Activated effector memory CD4-positive, alpha-beta T cell treated with anti-CD3 and anti-CD28 coated beads, Interleukin-2, amount 50 U/mL, for 16 hours (primary cell): ENCODE measurements at regions not wholly inside any gene's neighbourhood (a gene's known extent, or its start where the extent isn't known, plus 50 kb on each side); places are given as distances from the start of the nearest gene placed in this dataset.
"Not testable (repeated sequence)": the region's sequence is repeated elsewhere in the genome, so short reads cannot be mapped to it uniquely, and the experiment has no call there.

ENCODE experiments used
- DNase-seq: peaks from one replicate; pipeline ENCODE4 v3.0.0-alpha.2; 2020

GRCh38 chr17:68097161-68097805 lies 61.7 kb downstream of the KPNA2 start:
- peak; percentile 14 for DNase-seq

DNA sequence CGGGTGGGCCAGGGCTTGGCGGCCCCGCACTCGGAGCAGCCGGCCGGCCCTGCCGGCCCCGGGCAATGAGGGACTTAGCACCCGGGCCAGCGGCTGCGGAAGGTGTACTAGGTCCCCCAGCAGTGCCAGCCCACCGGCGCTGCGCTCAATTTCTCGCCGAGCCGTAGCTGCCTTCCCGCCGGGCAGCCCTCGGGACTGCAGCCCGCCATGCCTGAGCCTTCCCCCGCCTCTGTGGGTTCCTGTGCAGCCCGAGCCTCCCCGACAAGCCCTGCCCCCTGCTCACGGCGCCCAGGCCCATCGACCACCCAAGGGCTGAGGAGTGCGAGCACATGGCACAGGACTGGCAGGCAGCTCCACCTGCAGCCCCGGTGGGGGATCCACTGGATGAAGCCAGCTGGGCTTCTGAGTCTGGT lies 63.8 kb downstream of the KPNA2 start:
- peak; percentile 30 for DNase-seq

DNA sequence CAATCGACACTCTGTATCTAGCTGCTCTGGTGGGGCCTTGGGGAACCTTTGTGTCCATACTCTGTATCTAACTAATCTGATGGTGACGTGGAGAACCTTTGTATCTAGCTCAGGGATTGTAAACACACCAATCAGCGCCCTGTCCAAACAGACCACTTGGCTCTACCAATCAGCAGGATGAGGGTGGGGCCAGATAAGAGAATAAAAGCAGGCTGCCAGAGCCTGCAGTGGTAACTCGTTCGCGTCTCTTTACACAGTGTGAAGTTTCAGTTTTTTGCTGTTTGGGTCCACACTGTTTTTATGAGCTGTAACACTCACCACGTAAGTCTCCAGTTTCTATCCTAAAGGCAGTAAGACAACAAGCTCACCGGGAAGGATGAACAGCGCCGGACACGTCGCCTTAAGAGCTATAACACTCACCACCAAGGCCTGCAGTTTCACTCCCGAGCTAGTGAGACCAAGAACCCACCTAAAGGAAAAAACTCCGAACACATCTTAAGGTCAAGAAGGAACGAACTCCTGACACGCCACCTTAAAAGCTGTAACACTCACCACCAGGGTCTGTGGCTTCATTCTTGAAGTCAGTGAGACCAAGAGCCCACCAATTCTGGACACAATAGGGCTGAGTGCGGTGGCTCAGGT lies 64.6 kb downstream of the KPNA2 start:
- no peak for DNase-seq

DNA sequence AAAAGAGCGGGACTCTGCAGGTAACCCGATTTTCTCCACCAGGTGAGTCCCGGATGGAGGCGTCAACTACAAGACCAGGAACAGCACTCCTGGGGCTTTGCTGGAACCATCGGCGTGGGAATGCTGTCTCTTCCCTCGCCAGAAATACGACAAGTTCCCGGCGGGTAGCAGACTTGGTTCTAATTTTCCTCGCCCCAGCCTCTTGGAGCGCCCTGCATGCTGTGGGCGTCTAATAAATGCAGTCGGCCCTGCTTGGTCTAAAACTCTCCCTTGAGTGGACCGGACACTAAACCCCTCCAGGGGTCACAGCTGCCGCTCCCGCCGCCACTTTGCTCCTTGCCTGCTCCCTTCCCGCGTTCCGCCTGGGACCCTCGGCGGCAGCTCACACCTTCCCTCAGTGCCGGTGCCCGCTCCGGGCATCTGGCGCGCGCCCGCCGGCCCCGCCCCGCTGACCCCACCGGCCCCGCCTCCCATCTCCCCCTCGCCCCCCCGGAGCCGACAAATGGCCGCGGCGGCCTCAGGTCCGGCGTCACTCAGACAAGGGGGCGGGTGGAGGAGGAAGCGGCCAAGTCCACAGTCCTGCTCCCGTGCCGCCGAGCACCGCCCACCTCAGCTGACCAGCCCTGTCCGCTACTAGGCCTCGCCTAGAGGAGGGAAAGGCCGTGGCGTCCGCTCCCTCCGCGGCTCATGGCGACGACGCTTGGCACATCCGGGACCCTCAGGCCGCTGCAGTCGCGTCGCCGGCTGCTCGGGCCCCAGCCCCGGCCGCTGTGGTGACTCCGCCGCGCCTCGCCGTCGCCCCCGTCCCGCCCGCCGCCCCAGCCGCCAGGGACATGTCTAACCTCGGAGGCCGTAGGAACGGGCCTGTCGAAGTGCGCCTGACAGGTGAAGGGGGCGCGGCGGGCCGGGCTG lies 65.8 kb downstream of the KPNA2 start:
- peak; percentile 90 for DNase-seq

DNA sequence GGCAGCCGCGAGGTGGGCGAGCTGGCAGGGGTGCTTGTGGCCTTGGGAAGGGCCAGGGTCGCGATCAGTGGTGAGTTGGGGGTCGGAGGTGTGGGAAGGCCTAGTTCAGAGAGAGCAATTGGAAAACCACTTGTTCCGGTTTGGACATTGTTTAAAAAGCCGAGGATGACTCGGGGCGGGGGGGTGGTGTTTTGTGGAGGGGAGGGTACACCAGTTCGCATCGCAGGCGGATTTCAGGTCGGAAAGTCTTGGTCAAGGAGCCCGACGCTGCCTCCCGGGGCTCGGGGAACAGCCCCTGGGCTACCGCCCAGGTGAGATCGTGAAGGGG lies 66.4 kb downstream of the KPNA2 start:
- DNase-seq = no peak

GRCh38 chr17:68102318-68102758 lies 66.8 kb downstream of the KPNA2 start:
- peak; percentile 72 for DNase-seq

- DNase-seq = no peak
These were observed 67.6 kb downstream of the KPNA2 start for GRCh38 chr17:68103148-68103547.

DNA sequence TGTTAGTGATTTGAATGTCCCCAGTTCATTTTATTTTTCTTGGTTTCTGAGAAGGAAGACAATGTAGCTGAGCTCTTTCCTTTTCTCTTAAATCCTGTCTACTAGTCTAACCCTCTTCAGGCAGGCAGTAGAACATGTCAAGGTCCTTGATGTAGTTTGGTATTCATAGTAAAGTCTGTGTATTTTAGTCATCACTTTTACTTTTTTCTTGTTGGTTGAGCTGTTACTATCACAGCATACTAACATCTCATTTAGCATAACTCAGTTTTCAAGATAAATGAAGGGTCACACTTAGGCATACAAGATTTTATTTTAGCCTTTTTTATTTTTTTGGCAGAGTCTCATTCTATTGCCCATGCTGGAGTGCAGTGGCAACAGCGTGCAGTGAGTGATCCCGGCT lies 70.5 kb downstream of the KPNA2 start:
- DNase-seq = no peak

- DNase-seq = no peak
These were observed 71.8 kb downstream of the KPNA2 start for GRCh38 chr17:68107373-68107772.

DNA sequence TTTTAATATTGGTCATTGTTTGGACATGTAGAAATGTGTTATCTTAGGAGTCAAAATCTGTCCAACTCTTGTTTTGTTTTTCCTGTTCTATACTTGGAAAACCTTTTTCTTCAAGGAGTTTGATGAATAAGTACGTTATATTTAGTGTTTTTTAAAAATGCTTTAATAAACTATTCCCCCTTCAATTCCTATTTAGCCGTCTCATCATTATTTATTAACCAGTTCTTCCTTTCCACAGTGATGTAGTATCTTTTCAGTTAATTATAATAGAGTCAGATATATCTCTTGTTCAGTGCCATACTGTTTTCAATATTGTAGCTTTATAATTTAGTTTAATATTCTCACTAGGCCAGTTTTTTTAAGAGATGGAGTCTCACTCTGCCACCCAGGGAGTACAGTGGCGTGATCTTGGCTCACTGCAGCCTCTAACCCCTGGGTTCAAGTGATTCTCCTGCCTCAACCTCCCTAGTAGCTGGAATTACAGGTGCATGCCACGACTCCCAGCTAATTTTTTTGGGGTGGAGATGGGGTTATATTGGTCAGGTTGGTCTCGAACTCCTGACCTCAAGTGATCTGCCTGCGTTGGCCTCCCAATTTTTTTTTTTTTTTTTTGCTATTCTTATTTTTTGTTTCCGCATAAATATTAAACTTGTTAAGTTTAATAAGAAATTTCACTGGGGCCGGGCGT lies 72.9 kb downstream of the KPNA2 start:
- DNase-seq = no peak

DNA sequence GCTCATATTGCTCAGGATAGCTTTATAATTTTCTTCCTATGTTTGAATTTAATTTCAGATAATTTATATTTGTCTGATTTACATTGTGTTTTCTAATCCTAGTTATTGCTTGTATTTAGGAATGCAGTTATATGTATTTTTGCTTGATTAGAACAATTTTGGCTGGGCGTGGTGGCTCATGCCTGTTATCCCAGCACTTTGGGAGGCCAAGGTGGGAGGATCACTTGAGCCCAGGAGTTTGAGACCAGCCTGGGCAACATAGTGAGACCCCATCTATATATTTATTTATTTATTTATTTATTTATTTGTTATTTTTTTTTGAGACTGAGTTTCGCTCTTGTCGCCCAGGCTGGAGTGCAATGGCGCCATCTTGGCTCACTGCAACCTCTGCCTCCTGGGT lies 73.9 kb downstream of the KPNA2 start:
- not testable (repeated sequence) for DNase-seq

- DNase-seq = not testable (repeated sequence)
These were observed 80.7 kb downstream of the KPNA2 start for GRCh38 chr17:68116211-68116610.

GRCh38 chr17:68122587-68122986 lies 87.1 kb downstream of the KPNA2 start:
- no peak for DNase-seq

DNA sequence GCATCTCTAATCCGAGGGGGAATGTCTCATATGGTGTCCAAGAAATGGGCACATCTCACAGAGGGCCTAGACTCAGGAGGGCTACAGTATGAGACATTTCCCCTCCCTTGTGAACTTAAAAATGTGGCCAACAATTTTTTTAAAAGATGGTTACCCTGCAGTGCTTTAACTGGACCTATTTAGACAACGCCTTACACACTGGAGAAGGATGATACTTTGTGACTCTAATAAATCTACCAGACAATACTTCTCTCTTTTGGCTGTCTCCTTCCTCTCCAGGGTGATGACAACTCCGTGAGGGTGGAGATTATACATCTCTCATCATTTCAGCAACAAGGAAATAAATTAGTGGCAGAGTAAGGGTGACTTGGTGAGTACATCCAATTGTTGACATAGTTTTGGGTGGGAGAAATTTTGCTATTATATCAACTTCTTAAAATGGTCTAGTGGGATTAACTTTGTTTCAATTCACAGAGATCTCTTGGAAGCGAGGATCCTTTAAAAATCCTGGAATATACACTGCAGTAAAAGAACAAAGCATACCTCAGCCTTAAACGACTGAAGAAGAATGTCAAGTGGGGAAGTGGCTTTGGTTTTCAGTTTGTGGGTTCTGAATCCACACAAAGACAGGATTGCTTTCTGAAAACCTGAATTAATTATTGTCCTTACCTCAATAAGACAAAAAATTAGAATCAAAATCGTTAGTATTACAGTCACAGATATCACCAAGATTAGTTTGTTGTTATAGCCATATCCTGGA lies 89.8 kb downstream of the KPNA2 start:
- no peak for DNase-seq

DNA sequence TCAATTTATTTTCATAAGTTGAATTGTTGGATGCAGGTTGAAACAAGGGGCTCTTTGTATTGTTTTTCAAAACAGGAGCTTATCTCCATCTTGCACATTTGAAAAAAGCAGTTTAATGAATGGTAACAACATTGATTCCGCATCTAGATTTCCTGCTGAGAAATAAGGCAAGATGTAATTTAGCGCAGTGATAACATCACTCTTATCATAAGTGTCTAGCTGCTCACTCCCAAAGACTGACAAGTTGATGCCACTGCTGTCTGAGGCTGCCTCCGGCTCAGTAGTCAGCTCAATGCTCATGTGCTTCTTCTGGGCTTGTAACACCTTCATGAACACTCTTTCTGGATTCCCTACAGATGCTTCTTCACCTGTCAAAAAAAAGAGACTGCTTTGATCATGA lies 92.4 kb downstream of the KPNA2 start:
- no peak for DNase-seq

DNA sequence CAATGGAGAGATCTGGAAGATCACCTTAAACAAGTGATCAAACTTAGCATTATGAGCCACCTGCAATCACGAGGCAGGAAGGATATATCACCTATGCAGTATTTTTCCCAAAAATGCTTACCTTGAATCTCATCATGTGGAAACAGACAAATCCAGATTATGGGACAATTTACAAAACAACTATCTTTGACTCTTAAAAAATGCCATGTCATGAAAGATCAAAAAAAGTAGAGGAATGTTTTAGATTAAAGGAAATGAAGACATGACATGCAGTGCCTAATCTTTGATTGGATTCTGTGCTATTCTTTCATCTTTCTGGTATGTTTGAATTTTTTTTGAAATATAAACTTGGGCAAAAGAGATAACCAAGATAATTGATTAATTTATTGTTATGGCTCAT lies 95.9 kb downstream of the KPNA2 start:
- DNase-seq = no peak

- DNase-seq = no peak
These were observed 98.0 kb downstream of the KPNA2 start for GRCh38 chr17:68133346-68134045.

- DNase-seq = no peak
These were observed 98.6 kb downstream of the KPNA2 start for GRCh38 chr17:68134046-68134637.

DNA sequence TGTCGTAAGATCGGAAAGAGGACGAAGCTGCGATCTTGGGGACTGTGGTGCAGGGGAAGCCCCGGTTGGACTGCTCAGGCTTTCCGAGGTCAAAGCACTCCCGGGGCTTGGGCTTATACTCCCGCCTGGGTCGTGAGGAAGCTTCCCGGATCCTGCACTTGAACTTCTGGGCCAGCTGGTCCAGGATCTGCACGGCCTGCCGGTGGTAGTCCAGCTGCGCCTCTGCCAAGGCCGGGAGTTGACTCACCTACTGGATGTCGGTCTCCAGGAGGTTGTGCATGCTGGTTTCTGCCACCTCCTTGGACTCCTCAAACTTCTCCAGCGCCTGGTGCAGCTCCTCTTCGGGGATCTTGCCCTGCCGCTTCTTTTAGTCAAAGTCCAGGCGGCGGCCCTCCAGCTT lies 99.2 kb downstream of the KPNA2 start:
- no peak for DNase-seq

DNA sequence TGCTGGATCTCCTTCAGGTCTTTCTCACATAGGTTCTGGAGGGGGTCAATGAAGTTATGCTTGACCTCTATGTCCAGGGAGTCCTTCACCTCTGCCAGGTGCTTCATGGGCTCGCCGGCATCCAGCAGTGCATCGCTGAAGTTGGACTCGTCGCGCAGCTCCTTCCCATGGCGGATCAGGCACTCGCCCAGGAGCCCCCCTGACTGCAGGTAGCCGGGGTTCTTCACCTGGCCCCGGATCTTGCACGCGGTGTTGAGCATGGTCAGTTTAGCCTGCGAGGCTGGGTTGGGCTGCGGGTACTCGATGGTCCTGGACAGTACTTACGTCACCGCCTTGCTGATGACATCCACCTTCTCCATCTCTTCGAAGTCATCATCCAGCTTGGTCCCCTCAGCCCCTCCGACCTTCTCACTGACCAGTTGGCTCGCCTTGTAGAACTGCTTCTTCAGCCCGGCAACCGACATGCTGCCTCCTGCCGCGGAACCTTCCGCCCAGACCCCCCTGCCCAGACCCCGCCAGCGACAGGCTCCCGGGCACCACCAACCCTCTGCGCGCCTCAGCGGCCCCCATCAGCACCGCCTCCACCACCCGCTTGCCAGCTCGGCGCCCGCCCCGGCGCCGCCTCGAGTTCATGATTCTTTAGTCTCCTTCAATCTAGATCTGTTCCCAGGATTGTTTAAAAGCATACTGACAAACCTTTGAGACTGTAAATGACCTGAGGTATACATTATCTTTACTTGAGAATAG lies 99.8 kb downstream of the KPNA2 start:
- no peak for DNase-seq

DNA sequence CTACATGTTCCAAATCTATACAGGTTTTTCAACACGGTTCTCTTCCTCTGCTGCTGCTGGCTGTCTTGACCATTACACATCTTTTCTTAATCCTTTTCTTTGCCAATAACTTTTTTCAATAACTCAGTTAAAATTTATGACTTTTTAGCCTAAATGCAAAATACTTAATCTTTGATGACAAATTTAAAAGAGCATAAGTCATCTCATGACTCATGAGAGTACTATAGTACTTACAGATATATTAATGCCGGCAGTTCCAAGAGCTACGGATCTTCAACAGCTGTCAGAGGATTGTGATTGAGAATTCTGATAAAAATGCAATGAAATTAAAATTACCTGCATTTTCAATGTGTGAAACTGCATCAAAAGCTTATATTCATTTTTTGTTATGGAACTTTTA lies 105.5 kb downstream of the KPNA2 start:
- DNase-seq = no peak
